Heart right ventricle (tissue), 16 donors: ENCODE measurements at regions not wholly inside any gene's neighbourhood (a gene's known extent, or its start where the extent isn't known, plus 50 kb on each side); places are given as distances from the start of the nearest gene placed in this dataset.

Experiments
- ATAC-seq, 8 donors: fragments of 200-7000 bp; cut with Tn5 transposase; one replicate each; pipeline ENCODE4 v1.9.1; 2020; ENCODE audit warnings: mild to moderate bottlenecking in 8 of 8, moderate library complexity in 8 of 8, moderate number of reproducible peaks in 1 of 8
- DNase-seq, 2 donors: peaks; one replicate each; pipeline ENCODE4 v3.0.0-alpha.2; 2020
- H3K27ac ChIP-seq, 10 donors: fragments of 200-600 bp; sonication (generic) in 2 of 10; one replicate each; pipeline versions ENCODE4 v1.5.0 to v1.8.0; 2020 to 2022; ENCODE audit warnings: mild to moderate bottlenecking in 3 of 10
- H3K27me3 ChIP-seq, 7 donors: fragments of 200-600 bp; one replicate each; pipeline ENCODE4 v1.8.0; 2021 to 2022; ENCODE audit warnings: mild to moderate bottlenecking in 2 of 7
- H3K36me3 ChIP-seq, 9 donors: fragments of 200-600 bp; sonication (generic) in 1 of 9; one replicate each; pipeline versions ENCODE4 v1.5.0 to v1.8.0; 2020 to 2022; ENCODE audit warnings: mild to moderate bottlenecking in 2 of 9
- H3K4me1 ChIP-seq, 9 donors: fragments of 200-600 bp; sonication (generic) in 1 of 9; one replicate each; pipeline versions ENCODE4 v1.5.0 to v1.8.0; 2020 to 2022; ENCODE audit warnings: mild to moderate bottlenecking in 4 of 9
- H3K4me3 ChIP-seq, 10 donors: fragments of 200-600 bp; sonication (generic) in 2 of 10; one replicate each; pipeline versions ENCODE4 v1.5.0 to v1.8.0; 2020 to 2022; ENCODE audit warnings: mild to moderate bottlenecking in 7 of 10, moderate library complexity in 2 of 10
- H3K9me3 ChIP-seq, 11 donors: fragments of 200-600 bp in 10 of 11; sonication (generic) in 2 of 11; one replicate each; pipeline versions ENCODE4 v1.5.0 to v1.8.0; 2013 to 2022; ENCODE audit warnings: mild to moderate bottlenecking in 2 of 11, control low read depth in 1 of 11, moderate library complexity in 1 of 11
- CTCF ChIP-seq, 9 donors: fragments of 200-600 bp; sonication (generic) in 2 of 9; IDR thresholded peaks; one replicate each; pipeline versions ENCODE4 v1.5.0 to v1.8.0; 2021 to 2022; ENCODE audit warnings: antibody characterized with exemption in 9 of 9, mild to moderate bottlenecking in 5 of 9, moderate library complexity in 1 of 9
- WGBS, 2 donors: extraction: QIAGEN DNeasy Blood & Tissue Kit; methylation state at CpG; one replicate each; pipeline ENCODE4 v1.1.7; 2013; ENCODE audit warnings: inconsistent platforms in 1 of 2; 5-methylcytosine and 5-hydroxymethylcytosine counted together
- intact Hi-C, 10 donors: fragments of 100-400 bp; cut with DNase I; formaldehyde crosslinking; loops; one replicate each; pipeline versions ENCODE4 v1.11.1 to v1.14.2; 2022
- donor health status: Arrhythmogenic right ventricular cardiomyopathy.
- donor health status: ischemic (EF 13 %, LVEDD 7.1; RV severe dilation, severe dysfunction).
- donor health status: healthy with polysubstance abuse.
- donor health status: DM: no; HTN: yes; CAD: no.
- donor health status: DM: no; HTN: no; CAD: no.
- donor health status: ischemic (EF 25% LVEDD 6.9; RV normal size, moderate dysfunction).
- donor health status: ischemic (EF 25% LVEDD 5.7; RV mildly dilated, moderate dysfunction).
- donor health status: healthy.
- donor health status: DM: yes; HTN: yes; CAD: no.
- donor health status: Ischemic cardiomyopathy.
- donor health status: ischemic (EF 35%, LVEDD 5.7; RV mildly dilated, moderate dysfunction).
- donor health status: nonischemic (EF 11% LVEDD 7.7; RV severe dilation, severe dysfunction).
- donor health status: DM: yes; HTN: yes; CAD: no.
- donor health status: PGD.
- donor health status: ischemic (EF 29% LVEDD 5.4; RV normal size, mild dysfunction).
- donor health status: nonischemic (EF 23%, LVEDD 6.1; RV moderate dilation, normal function).

DNA sequence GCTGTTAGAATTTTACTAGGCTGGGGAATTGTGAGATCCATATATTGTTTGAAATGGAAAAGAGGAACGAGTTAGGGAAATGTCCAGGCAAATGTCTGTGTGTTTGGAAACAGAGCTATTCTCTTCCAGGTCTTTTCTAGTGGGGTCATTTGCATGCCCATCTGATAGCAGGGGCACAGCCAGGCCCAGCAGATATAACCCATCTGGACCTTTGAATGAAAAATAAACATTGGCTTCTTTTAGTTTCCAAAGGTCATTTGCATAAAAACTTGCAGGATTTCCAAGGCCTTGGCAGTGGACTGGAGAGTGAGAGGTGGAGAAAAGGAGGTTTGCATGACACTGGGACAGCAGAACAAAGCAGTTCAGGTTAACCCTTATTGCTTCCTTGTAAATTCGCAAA lies 188.0 kb upstream of the GPR26 start:
- no peak for ATAC-seq
- H3K27me3 ChIP-seq, result peaks cover 0 to 16% (median 0%) of the 10 kb centered on the region in 7 donors
- no peak for TF ChIP-seq CTCF (IDR thresholded peaks at IDR 0.05)
- 72 to 90% methylated on average over 2 of the region's 2 CpGs for WGBS, 2 donors
- no peaks in the 10 kb centered on the region for H3K9me3 ChIP-seq
- H3K27ac ChIP-seq, result no peak overlapping the region
- H3K4me3 ChIP-seq, result no peak overlapping the region
- no peaks in the 10 kb centered on the region for H3K4me1 ChIP-seq
- intact Hi-C loops, result no loop called here
- H3K36me3 ChIP-seq, result no peaks in the 10 kb centered on the region
- no peak for DNase-seq

DNA sequence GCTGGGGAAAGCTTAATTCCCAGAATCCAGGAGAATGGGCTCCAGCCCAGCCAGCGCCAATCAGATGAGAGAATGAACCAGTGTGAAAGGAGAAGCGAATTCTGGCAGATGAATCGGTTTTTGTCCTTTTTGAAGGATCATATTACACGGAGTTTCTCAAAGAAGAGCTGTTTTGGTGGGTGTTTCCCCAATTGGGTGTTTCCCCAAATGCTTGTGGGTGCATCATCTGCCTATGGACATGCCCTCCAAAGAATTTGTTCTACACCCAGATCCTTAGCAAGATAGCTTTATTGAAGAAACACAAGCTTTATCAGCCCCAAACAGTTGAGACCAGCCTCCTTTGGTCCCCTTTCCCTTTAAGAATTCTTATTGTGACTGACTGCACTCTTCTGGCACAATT lies 186.5 kb upstream of the GPR26 start:
- no peaks in the 10 kb centered on the region for H3K4me1 ChIP-seq
- H3K27me3 ChIP-seq, result peaks cover 0 to 22% (median 0%) of the 10 kb centered on the region in 7 donors
- DNase-seq (no peak), ATAC-seq (no peak)
- H3K4me3 ChIP-seq, result no peak overlapping the region
- WGBS, 2 donors, result 46 to 54% methylated on average over 4 of the region's 4 CpGs
- no peak for TF ChIP-seq CTCF (IDR thresholded peaks at IDR 0.05)
- intact Hi-C loops, result no loop called here
- H3K27ac ChIP-seq, result no peak overlapping the region
- H3K36me3 ChIP-seq, result no peaks in the 10 kb centered on the region
- no peaks in the 10 kb centered on the region for H3K9me3 ChIP-seq

DNA sequence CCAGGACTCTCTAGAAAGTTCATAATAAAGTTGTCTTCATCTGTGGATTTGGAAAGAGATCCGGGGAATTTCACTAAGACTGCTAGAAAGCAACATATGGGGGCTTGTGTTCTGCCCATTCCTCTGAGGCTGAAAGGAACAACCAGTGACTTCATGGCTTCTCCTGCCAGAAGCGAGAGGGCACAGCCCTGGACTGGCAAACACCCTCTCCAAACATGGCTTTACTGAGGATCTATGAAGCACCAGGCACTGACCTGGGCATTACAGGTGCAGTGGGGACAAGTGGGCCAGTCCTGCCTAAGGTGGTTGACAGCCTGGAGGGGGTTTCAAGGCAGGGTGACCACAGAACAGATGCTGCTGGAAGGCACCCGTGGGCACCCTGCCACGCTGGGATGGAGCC lies 185.8 kb upstream of the GPR26 start:
- WGBS, 2 donors, result 92% methylated on average over 4 of the region's 4 CpGs
- DNase-seq, result no peak
- no peaks in the 10 kb centered on the region for H3K36me3 ChIP-seq

DNA sequence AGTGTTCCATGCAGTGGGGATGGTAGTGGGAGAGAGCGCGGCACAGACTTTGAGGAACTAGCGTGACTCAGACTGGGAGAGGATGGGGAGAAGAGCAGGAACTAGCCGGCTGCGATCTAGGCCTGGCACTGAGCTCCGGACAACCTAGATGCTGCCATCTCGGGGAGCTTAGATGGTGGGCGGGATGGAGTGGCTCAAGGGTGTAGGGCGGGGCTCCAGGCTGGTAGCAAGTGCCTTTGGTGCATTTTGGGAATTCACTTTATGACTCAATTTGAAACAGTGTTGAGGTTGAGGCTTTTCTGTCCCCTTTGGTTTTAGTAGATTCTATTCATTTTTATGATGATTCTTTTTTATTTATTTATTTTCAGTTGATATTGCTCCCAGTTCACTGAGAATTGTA lies 185.3 kb upstream of the GPR26 start:
- no peaks in the 10 kb centered on the region for H3K36me3 ChIP-seq
- peaks cover 0 to 22% (median 0%) of the 10 kb centered on the region in 7 donors for H3K27me3 ChIP-seq
- no peak for TF ChIP-seq CTCF (IDR thresholded peaks at IDR 0.05)
- no peak overlapping the region for H3K4me3 ChIP-seq
- ATAC-seq (no peak), DNase-seq (no peak)
- no peaks in the 10 kb centered on the region for H3K4me1 ChIP-seq
- no peak overlapping the region for H3K27ac ChIP-seq
- WGBS, 2 donors, result 88 to 89% methylated on average over 9 of the region's 9 CpGs
- intact Hi-C loops, result no loop called here
- H3K9me3 ChIP-seq, result no peaks in the 10 kb centered on the region

More for the DNA sequence above, 185.8 kb upstream of the GPR26 start:
- intact Hi-C loops, result no loop called here
- no peak for TF ChIP-seq CTCF (IDR thresholded peaks at IDR 0.05)
- H3K9me3 ChIP-seq, result no peaks in the 10 kb centered on the region
- H3K4me1 ChIP-seq, result no peaks in the 10 kb centered on the region
- H3K27me3 ChIP-seq, result peaks cover 0 to 22% (median 0%) of the 10 kb centered on the region in 7 donors
- no peak overlapping the region for H3K4me3 ChIP-seq
- ATAC-seq, result no peak
- H3K27ac ChIP-seq, result no peak overlapping the region

GRCh38 chr10:123484722-123485121 lies 181.4 kb upstream of the GPR26 start:
- no peak for TF ChIP-seq CTCF (IDR thresholded peaks at IDR 0.05)
- intact Hi-C loops, result no loop called here
- H3K27me3 ChIP-seq, result peaks cover 0 to 32% (median 4%) of the 10 kb centered on the region in 7 donors
- DNase-seq (no peak), ATAC-seq (no peak)
- no peaks in the 10 kb centered on the region for H3K4me1 ChIP-seq
- no peaks in the 10 kb centered on the region for H3K36me3 ChIP-seq
- H3K9me3 ChIP-seq, result no peaks in the 10 kb centered on the region
- 89 to 92% methylated on average over 2 of the region's 2 CpGs for WGBS, 2 donors
- H3K4me3 ChIP-seq, result no peak overlapping the region
- no peak overlapping the region for H3K27ac ChIP-seq
